GM12878 (cell line): ENCODE measurements at regions not wholly inside any gene's neighbourhood (a gene's known extent, or its start where the extent isn't known, plus 50 kb on each side); places are given as distances from the start of the nearest gene placed in this dataset.

ENCODE experiments used
- ATAC-seq: fragments of 200-7000 bp; cut with Tn5 transposase; 3 replicates; pipeline ENCODE4 v1.9.1; 2020; ENCODE audit warnings: mild to moderate bottlenecking, moderate library complexity
- BruUV-seq: library from RNA; stranded (reverse); fragments of 400-500 nt; replicated peaks from 2 replicates; lab custom pipeline; 2021; lab: Mats Ljungman, UMichigan
- CTCF ChIA-PET: fragments of 300-600 bp; sonication (Branson Sonifier 250); formaldehyde crosslinking; extraction: SDS; loops from one replicate; lab custom pipeline; 2021; ENCODE audit warnings: inconsistent platforms; lab: Yijun Ruan, JAX
- POLR2A ChIA-PET: fragments of 350-600 bp; formaldehyde crosslinking; extraction: SDS; loops from one replicate; lab custom pipeline; 2021; ENCODE audit warnings: inconsistent platforms; lab: Charles Lee
- RAD21 ChIA-PET: fragments of 300-600 bp; sonication (Branson Sonifier 250); formaldehyde crosslinking; loops from one replicate; lab custom pipeline; 2023; ENCODE audit warnings: antibody characterized with exemption; ENCODE audit not compliant: unreplicated experiment; lab: Charles Lee
- SMC1A ChIA-PET: fragments of 300-600 bp; sonication (Branson Sonifier 250); formaldehyde crosslinking; loops from one replicate; lab custom pipeline; 2023; ENCODE audit not compliant: unreplicated experiment, uncharacterized antibody; lab: Charles Lee
- DNase-seq: peaks from one replicate; pipeline ENCODE4 v3.0.0-alpha.2; 2011; ENCODE audit warnings: low read depth, low spot score
- FAIRE-seq: peaks from 3 replicates; lab custom pipeline; 2011; peaks lifted over from hg19 to GRCh38; lab: Jason Lieb, UNC
- H2AFZ ChIP-seq: 2 replicates; pipeline ENCODE4 v1.6.0; 2011; ENCODE audit warnings: low read depth, low read length, control low read depth; ENCODE audit not compliant: control insufficient read depth
- H3K27ac ChIP-seq: 2 replicates; pipeline ENCODE4 v1.5.1; 2011; ENCODE audit warnings: control low read depth; ENCODE audit not compliant: control insufficient read depth, insufficient read depth
- H3K27me3 ChIP-seq, 2 experiments: replicated peaks in 1 of 2; 2 replicates each; pipeline versions ENCODE4 v1.6.0 to v1.6.1; 2011; ENCODE audit warnings: low read length in 1 of 2; ENCODE audit not compliant: control insufficient read depth in 2 of 2, insufficient read depth in 2 of 2
- H3K36me3 ChIP-seq, 2 experiments: 2 replicates each; pipeline ENCODE4 v1.5.1; 2011; ENCODE audit warnings: low read length in 1 of 2; ENCODE audit not compliant: control insufficient read depth in 2 of 2, insufficient read depth in 2 of 2
- H3K4me1 ChIP-seq: 2 replicates; pipeline ENCODE4 v1.6.1; 2011; ENCODE audit warnings: mild to moderate bottlenecking, low read length, moderate library complexity, mixed read lengths; ENCODE audit not compliant: control insufficient read depth, insufficient read depth
- H3K4me2 ChIP-seq: 2 replicates; pipeline ENCODE4 v1.6.0; 2011; ENCODE audit warnings: control low read depth; ENCODE audit not compliant: control insufficient read depth, insufficient read depth
- H3K4me3 ChIP-seq: fragments of 200-600 bp; sonication (generic); 2 replicates; pipeline ENCODE4 v1.5.1; 2016
- H3K79me2 ChIP-seq: 2 replicates; pipeline ENCODE4 v1.6.0; 2011; ENCODE audit warnings: low read length; ENCODE audit not compliant: control insufficient read depth, insufficient read depth
- H3K9ac ChIP-seq: 2 replicates; pipeline ENCODE4 v1.8.0; 2011; ENCODE audit warnings: low read length, control low read depth, mixed read lengths; ENCODE audit not compliant: control insufficient read depth, insufficient read depth
- H3K9me3 ChIP-seq: replicated peaks from 3 replicates; pipeline ENCODE4 v1.5.1; 2011; ENCODE audit warnings: mild to moderate bottlenecking, low read length; ENCODE audit not compliant: control insufficient read depth, insufficient read depth
- H4K20me1 ChIP-seq: 2 replicates; pipeline ENCODE4 v1.6.0; 2011; ENCODE audit not compliant: control insufficient read depth, insufficient read depth
- BHLHE40 ChIP-seq, 2 experiments: fragments of 450-650 bp in 1 of 2; IDR thresholded peaks; 2 replicates each; pipeline ENCODE4 v1.6.1; 2011 to 2017; ENCODE audit warnings: low read depth in 2 of 2, borderline replicate concordance in 1 of 2, improper control_type of control experiment in 1 of 2, low read length in 1 of 2, mild to moderate bottlenecking in 1 of 2
- CHD4 ChIP-seq: fragments of 200-600 bp; sonication (generic); IDR thresholded peaks from 2 replicates; pipeline ENCODE4 v1.6.1; 2016; ENCODE audit warnings: mild to moderate bottlenecking
- DPF2 ChIP-seq: fragments of 450-650 bp; IDR thresholded peaks from 2 replicates; pipeline ENCODE4 v1.6.1; 2017; ENCODE audit warnings: mild to moderate bottlenecking
- FOXM1 ChIP-seq: IDR thresholded peaks from 2 replicates; pipeline ENCODE4 v1.6.1; 2012; ENCODE audit warnings: low read depth, mild to moderate bottlenecking, inconsistent platforms, low read length, moderate library complexity
- HSF1 ChIP-seq: fragments of 150-350 bp; IDR thresholded peaks from 2 replicates; pipeline ENCODE4 v1.6.1; 2014; ENCODE audit warnings: mild to moderate bottlenecking, low read depth, low read length
- NBN ChIP-seq: fragments of 450-650 bp; IDR thresholded peaks from 2 replicates; pipeline ENCODE4 v1.6.1; 2016
- NR2C2 ChIP-seq: IDR thresholded peaks from 2 replicates; pipeline ENCODE4 v1.6.1; 2011; ENCODE audit warnings: borderline replicate concordance, low read depth; ENCODE audit not compliant: control insufficient read depth, insufficient read length
- PBX3 ChIP-seq: IDR thresholded peaks from 2 replicates; pipeline ENCODE4 v1.6.1; 2011; ENCODE audit warnings: mild to moderate bottlenecking, low read depth, low read length, moderate library complexity; ENCODE audit not compliant: insufficient replicate concordance
- POLR2AphosphoS2 ChIP-seq: IDR thresholded peaks from 2 replicates; pipeline ENCODE4 v1.6.1; 2011; ENCODE audit warnings: low read depth, mild to moderate bottlenecking, low read length, improper control_type of control experiment, moderate library complexity
- SIX5 ChIP-seq: IDR thresholded peaks from 2 replicates; pipeline ENCODE4 v1.6.1; 2011; ENCODE audit warnings: mild to moderate bottlenecking, low read depth, low read length, moderate library complexity; ENCODE audit not compliant: severe bottlenecking
- SP1 ChIP-seq: IDR thresholded peaks from one replicate; pipeline ENCODE4 v1.6.1; 2011; ENCODE audit warnings: low read depth, low read length
- STAT1 ChIP-seq: fragments of 450-650 bp; conservative IDR thresholded peaks from 2 replicates; pipeline ENCODE4 v1.6.1; 2014; ENCODE audit warnings: antibody characterized with exemption, mild to moderate bottlenecking
- ZZZ3 ChIP-seq: IDR thresholded peaks from 2 replicates; pipeline ENCODE4 v1.6.1; 2011; ENCODE audit warnings: low read depth; ENCODE audit not compliant: control insufficient read depth, insufficient read length
- WGBS: methylation state at CpG from one replicate; pipeline ENCODE4 v1.1.6; 2016; ENCODE audit warnings: low lambda C conversion rate; ENCODE audit not compliant: insufficient replicate concordance, insufficient coverage; ENCODE audit errors: missing lambda C conversion rate; 5-methylcytosine and 5-hydroxymethylcytosine counted together
- in situ Hi-C: fragments of 300-500 bp; cut with MboI; formaldehyde crosslinking; loops from 9 replicates; pipeline ENCODE4 v1.14.3; 2018; ENCODE audit warnings: mixed read lengths
- intact Hi-C: fragments of 100-400 bp; cut with micrococcal nuclease; formaldehyde crosslinking; loops from one replicate; pipeline ENCODE4 v1.14.2; 2022; ENCODE audit not compliant: unreplicated experiment

- in situ Hi-C loops: no loop called here
- no peak for TF ChIP-seq STAT1
- no peak for TF ChIP-seq PBX3
- no peak for TF ChIP-seq POLR2AphosphoS2
Measured at GRCh38 chr4:123613586-123614344, 217.2 kb downstream of the SPRY1 start.

GRCh38 chr4:123615901-123616300 lies 219.3 kb downstream of the SPRY1 start:
- RAD21 ChIA-PET: no interaction called here
- no peak for ATAC-seq
- TF ChIP-seq HSF1 (no peak), CHD4 (no peak), SP1 (no peak), FOXM1 (no peak), NBN (no peak), NR2C2 (no peak), ZZZ3 (no peak), BHLHE40 (IDR thresholded peaks at IDR 0.05; ENCODE audit: borderline replicate concordance in 1 of 2, low read depth in 2 of 2, low read length in 1 of 2) (no peak), DPF2 (no peak), SIX5 (no peak)
- TF ChIP-seq, all 136 proteins: peak for 0
- no peak overlapping the region for H3K9ac ChIP-seq
- intact Hi-C loops: no loop called here
- FAIRE-seq: no peak
- DNase-seq: no peak
- H3K4me3 ChIP-seq: no peak overlapping the region
- H3K36me3 ChIP-seq: no peaks in the 10 kb centered on the region
- no peaks in the 10 kb centered on the region for H3K79me2 ChIP-seq
- 78% methylated on average over 2 of the region's 2 CpGs for WGBS
- ChIA-PET POLR2A (no interaction called here), SMC1A (no interaction called here), CTCF (no interaction called here)
- no peaks in the 10 kb centered on the region; a peak in 1 of 4 replicates for H3K27me3 ChIP-seq
- H2AFZ ChIP-seq: no peak overlapping the region
- H3K4me2 ChIP-seq: no peak overlapping the region
- in situ Hi-C loops: no loop called here
- no peaks in the 10 kb centered on the region; the same call in 2 of the 3 replicates for H3K9me3 ChIP-seq
- H3K27ac ChIP-seq: no peak overlapping the region
- BruUV-seq: no TSS peak
- no peaks in the 10 kb centered on the region for H4K20me1 ChIP-seq
- no peaks in the 10 kb centered on the region for H3K4me1 ChIP-seq

More at GRCh38 chr4:123613586-123614344, 217.2 kb downstream of the SPRY1 start:
- DNase-seq (no peak), FAIRE-seq (no peak), ATAC-seq (no peak)
- Histone ChIP-seq H3K9me3 (no peaks in the 10 kb centered on the region; the same call in 2 of the 3 replicates), H3K36me3 (no peaks in the 10 kb centered on the region), H3K9ac (no peak overlapping the region), H3K27ac (no peak overlapping the region), H2AFZ (no peak overlapping the region), H3K4me1 (no peaks in the 10 kb centered on the region), H3K4me3 (no peak overlapping the region), H3K79me2 (no peaks in the 10 kb centered on the region), H4K20me1 (no peaks in the 10 kb centered on the region), H3K4me2 (no peak overlapping the region), H3K27me3 (no peaks in the 10 kb centered on the region; a peak in 1 of 4 replicates)
- CTCF ChIA-PET: no interaction called here
- SMC1A ChIA-PET: no interaction called here
- intact Hi-C loops: no loop called here
- POLR2A ChIA-PET: no interaction called here
- WGBS: 82% methylated on average over 9 of the region's 9 CpGs
- RAD21 ChIA-PET: no interaction called here
- BruUV-seq: no TSS peak
